ENCODE measurements at regions not wholly inside any gene's neighbourhood (a gene's known extent, or its start where the extent isn't known, plus 50 kb on each side); places are given as distances from the start of the nearest gene placed in this dataset.

DNA sequence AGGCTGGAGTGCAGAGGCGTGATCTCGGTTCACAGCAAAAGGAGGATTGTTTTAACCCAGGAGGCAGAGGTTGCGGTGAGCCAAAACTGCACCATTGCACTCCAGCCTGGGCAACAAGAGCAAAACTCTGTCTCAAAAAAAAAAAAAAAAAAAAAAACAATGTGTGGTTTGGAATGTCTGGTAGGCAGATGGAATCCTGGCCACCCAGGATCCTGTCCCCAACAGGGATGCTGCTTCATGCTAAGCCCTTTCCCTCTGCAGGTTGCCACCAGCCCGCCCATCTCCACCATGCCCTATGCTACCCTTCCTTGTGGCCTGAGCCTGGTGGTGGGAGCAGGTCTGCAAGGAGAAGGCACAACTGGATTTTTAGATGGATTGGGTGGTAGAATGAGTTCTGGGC, 129.7 kb upstream of the HAND1 start:
- H3K56ac ChIP-seq (replicated peaks; ENCODE audit: insufficient read length, low read depth, low read length) = no peak overlapping the region
- H3K9ac ChIP-seq (replicated peaks in 1 of 4; ENCODE audit: extremely low read depth in 1 of 4, low read depth in 3 of 4, low read length in 3 of 4) = no peak overlapping the region
- no peak overlapping the region for H2BK20ac ChIP-seq (ENCODE audit: low read length)
- CTCF ChIA-PET (ENCODE audit: partially characterized antibody) = interaction anchor here (0.8 to 10.4 kb wide), 8 partner anchors 23 to 643 kb away, joined by 3 to 273 read pairs (median 16); no protein-coding TSS in a partner anchor
- H2BK120ac ChIP-seq (replicated peaks; ENCODE audit: low read depth, low read length) = no peak overlapping the region
- peaks cover 9 to 44% (median 41%) of the 10 kb centered on the region in 4 experiments for H3K27me3 ChIP-seq (replicated peaks in 1 of 4; ENCODE audit: control insufficient read depth in 3 of 4, extremely low read depth in 1 of 4, insufficient read depth in 3 of 4, low read length in 3 of 4)
- no peaks in the 10 kb centered on the region for H3K36me3 ChIP-seq (ENCODE audit: control insufficient read depth in 2 of 4, insufficient read depth in 4 of 4, low read length in 3 of 4)
- no peak overlapping the region for H3K4me2 ChIP-seq (ENCODE audit: insufficient read depth in 1 of 2, low read depth in 2 of 2, low read length in 2 of 2)
- peak overlapping the region; percentile 92 for H3K4ac ChIP-seq (replicated peaks; ENCODE audit: insufficient read length, low read depth, low read length)
- H3K18ac ChIP-seq (ENCODE audit: extremely low read depth, low read length) = no peak overlapping the region
- 88% methylated on average over 4 of the region's 4 CpGs; no CpG with 5 or more reads in 1 of the 2 experiments for WGBS, 2 experiments (ENCODE audit: extremely low coverage in 1 of 2, insufficient coverage in 1 of 2, insufficient read length in 1 of 2, insufficient replicate concordance in 2 of 2, low coverage in 1 of 2, low lambda C conversion rate in 2 of 2, missing lambda C conversion rate in 1 of 2)
- no peak overlapping the region for H4K5ac ChIP-seq (ENCODE audit: insufficient read length, low read depth, low read length)
- no peak overlapping the region for H4K91ac ChIP-seq (replicated peaks; ENCODE audit: insufficient read length, low read length)
- no peak for FAIRE-seq
- H2BK15ac ChIP-seq (ENCODE audit: low read length) = no peak overlapping the region
- H3K27ac ChIP-seq (ENCODE audit: low read depth, low read length) = no peak overlapping the region
- no peak overlapping the region; the same call in 1 of the 2 replicates for H4K8ac ChIP-seq (ENCODE audit: extremely low read depth, insufficient read depth, low read length)
- H3K79me1 ChIP-seq (ENCODE audit: low read depth, low read length) = no peaks in the 10 kb centered on the region
- H3K23ac ChIP-seq (ENCODE audit: insufficient read length) = no peak overlapping the region
- H2AK5ac ChIP-seq (ENCODE audit: low read depth, low read length) = no peak overlapping the region
- H3K4me3 ChIP-seq (ENCODE audit: extremely low read depth in 1 of 4, insufficient read depth in 2 of 4, low read depth in 3 of 4, low read length in 4 of 4) = no peak overlapping the region
- peaks cover 6 to 8% (median 8%) of the 10 kb centered on the region in 4 experiments; a peak in 6 of 7 replicates for H3K4me1 ChIP-seq (replicated peaks in 1 of 4; ENCODE audit: control insufficient read depth in 3 of 4, insufficient read depth in 4 of 4, low read length in 3 of 4)
- H4K20me1 ChIP-seq (replicated peaks in 1 of 2; ENCODE audit: control insufficient read depth in 1 of 2, insufficient read depth in 2 of 2, low read length in 2 of 2) = no peaks in the 10 kb centered on the region
- no peak overlapping the region for H2BK5ac ChIP-seq (ENCODE audit: low read depth, low read length)
- DNase-seq (ENCODE audit: low read depth in 1 of 2, low spot score in 2 of 2) = no peak
- no peak overlapping the region for H2AFZ ChIP-seq (ENCODE audit: low read length)
- no peak overlapping the region for H3K14ac ChIP-seq (ENCODE audit: insufficient read length)
- POLR2A ChIA-PET (ENCODE audit: partially characterized antibody) = interaction anchor here (1.1 to 1.9 kb wide), 2 partner anchors 86 to 133 kb away, joined by 3 to 6 read pairs; no protein-coding TSS in a partner anchor
- H3K9me3 ChIP-seq (ENCODE audit: insufficient read depth in 2 of 2, low read depth in 1 of 2, low read length in 1 of 2) = no peaks in the 10 kb centered on the region
- H3K23me2 ChIP-seq (ENCODE audit: low read depth, low read length) = peaks cover 4% of the 10 kb centered on the region; the same call in 1 of the 2 replicates
- H3K79me2 ChIP-seq (ENCODE audit: control insufficient read depth in 1 of 2, insufficient read depth in 2 of 2, low read length in 2 of 2) = no peaks in the 10 kb centered on the region
- peak overlapping the region; percentile 18; the same call in 1 of the 2 replicates for H2BK12ac ChIP-seq (ENCODE audit: low read depth, low read length)
- TF ChIP-seq JUND (IDR thresholded peaks at IDR 0.05; ENCODE audit: low read length) (no peak), CREB1 (IDR thresholded peaks at IDR 0.05) (no peak), POLR2A (IDR thresholded peaks at IDR 0.05; ENCODE audit: control extremely low read depth in 1 of 2, low read depth in 2 of 2, low read length in 2 of 2) (no peak), SP1 (IDR thresholded peaks at IDR 0.05; ENCODE audit: low read depth, low read length) (no peak), POLR2AphosphoS5 (IDR thresholded peaks at IDR 0.05; ENCODE audit: low read depth, low read length) (no peak), CBX8 (IDR thresholded peaks at IDR 0.05; ENCODE audit: borderline replicate concordance, low read depth, low read length) (no peak), BCL11A (IDR thresholded peaks at IDR 0.05; ENCODE audit: low read depth in 2 of 2, low read length in 2 of 2) (no peak), ZNF274 (IDR thresholded peaks at IDR 0.05; ENCODE audit: borderline replicate concordance, extremely low read depth, low read length) (no peak), KDM4A (IDR thresholded peaks at IDR 0.05; ENCODE audit: low read depth, low read length, severe bottlenecking) (no peak), ASH2L (IDR thresholded peaks at IDR 0.05; ENCODE audit: low read length) (no peak), EZH2 (IDR thresholded peaks at IDR 0.05; ENCODE audit: low read depth, low read length, severe bottlenecking) (no peak)
- TF ChIP-seq, protein P1, sequence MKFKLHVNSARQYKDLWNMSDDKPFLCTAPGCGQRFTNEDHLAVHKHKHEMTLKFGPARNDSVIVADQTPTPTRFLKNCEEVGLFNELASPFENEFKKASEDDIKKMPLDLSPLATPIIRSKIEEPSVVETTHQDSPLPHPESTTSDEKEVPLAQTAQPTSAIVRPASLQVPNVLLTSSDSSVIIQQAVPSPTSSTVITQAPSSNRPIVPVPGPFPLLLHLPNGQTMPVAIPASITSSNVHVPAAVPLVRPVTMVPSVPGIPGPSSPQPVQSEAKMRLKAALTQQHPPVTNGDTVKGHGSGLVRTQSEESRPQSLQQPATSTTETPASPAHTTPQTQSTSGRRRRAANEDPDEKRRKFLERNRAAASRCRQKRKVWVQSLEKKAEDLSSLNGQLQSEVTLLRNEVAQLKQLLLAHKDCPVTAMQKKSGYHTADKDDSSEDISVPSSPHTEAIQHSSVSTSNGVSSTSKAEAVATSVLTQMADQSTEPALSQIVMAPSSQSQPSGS (IDR thresholded peaks at IDR 0.05; ENCODE audit: low read length) = no peak
- TF ChIP-seq, protein P2, sequence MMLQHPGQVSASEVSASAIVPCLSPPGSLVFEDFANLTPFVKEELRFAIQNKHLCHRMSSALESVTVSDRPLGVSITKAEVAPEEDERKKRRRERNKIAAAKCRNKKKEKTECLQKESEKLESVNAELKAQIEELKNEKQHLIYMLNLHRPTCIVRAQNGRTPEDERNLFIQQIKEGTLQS (IDR thresholded peaks at IDR 0.05; ENCODE audit: insufficient read depth, low read depth, low read length) = no peak
